CD4-positive, alpha-beta T cell treated with Interleukin-15 for 1 hour (primary cell): ENCODE measurements at regions not wholly inside any gene's neighbourhood (a gene's known extent, or its start where the extent isn't known, plus 50 kb on each side); places are given as distances from the start of the nearest gene placed in this dataset.
"Not testable (repeated sequence)": the region's sequence is repeated elsewhere in the genome, so short reads cannot be mapped to it uniquely, and the experiment has no call there.

Experiments used
- DNase-seq: peaks from one replicate; pipeline ENCODE4 v3.0.0-alpha.2; 2020

GRCh38 chr9:107571148-107571547, 81.6 kb upstream of the KLF4 start:
- no peak for DNase-seq

GRCh38 chr9:107569174-107569573, 79.6 kb upstream of the KLF4 start:
- no peak for DNase-seq

GRCh38 chr9:107568406-107568805, 78.8 kb upstream of the KLF4 start:
- not testable (repeated sequence) for DNase-seq

- no peak for DNase-seq
These were observed 77.9 kb upstream of the KLF4 start for GRCh38 chr9:107567462-107567861.

GRCh38 chr9:107566611-107567061, 77.1 kb upstream of the KLF4 start:
- DNase-seq = no peak

- DNase-seq = no peak
These were observed 73.2 kb upstream of the KLF4 start for GRCh38 chr9:107562798-107563197.

GRCh38 chr9:107559494-107560086, 70.0 kb upstream of the KLF4 start:
- no peak for DNase-seq

- no peak for DNase-seq
These were observed 67.8 kb upstream of the KLF4 start for GRCh38 chr9:107557236-107557990.

- DNase-seq = no peak
These were observed 65.1 kb upstream of the KLF4 start for GRCh38 chr9:107554636-107555035.

GRCh38 chr9:107548298-107549142, 59.0 kb upstream of the KLF4 start:
- peak; percentile 39 for DNase-seq

GRCh38 chr9:107547772-107548297, 58.3 kb upstream of the KLF4 start:
- DNase-seq = no peak

GRCh38 chr9:107547303-107547702, 57.7 kb upstream of the KLF4 start:
- DNase-seq = no peak

GRCh38 chr9:107546859-107547258, 57.3 kb upstream of the KLF4 start:
- DNase-seq = no peak

- no peak for DNase-seq
These were observed 55.5 kb upstream of the KLF4 start for GRCh38 chr9:107545036-107545435.

- DNase-seq = no peak
These were observed 53.0 kb upstream of the KLF4 start for GRCh38 chr9:107542411-107543157.

- no peak for DNase-seq
These were observed 52.0 kb upstream of the KLF4 start for GRCh38 chr9:107541523-107541922.

- no peak for DNase-seq
These were observed 50.6 kb upstream of the KLF4 start for GRCh38 chr9:107540164-107540561.

- DNase-seq = no peak
These were observed 50.0 kb upstream of the KLF4 start for GRCh38 chr9:107539427-107540163.
